H1 (cell line): ENCODE measurements at regions not wholly inside any gene's neighbourhood (a gene's known extent, or its start where the extent isn't known, plus 50 kb on each side); places are given as distances from the start of the nearest gene placed in this dataset.

ENCODE experiments used
- EP300 ChIP-seq, 2 experiments: IDR thresholded peaks; 1 replicate in 1 of 2; 2 replicates in 1 of 2; pipeline ENCODE4 v1.6.1; 2011 to 2012; ENCODE audit warnings: low read depth in 2 of 2, low read length in 2 of 2, mild to moderate bottlenecking in 2 of 2, borderline replicate concordance in 1 of 2, inconsistent platforms in 1 of 2, moderate library complexity in 1 of 2
- FOSL1 ChIP-seq: IDR thresholded peaks from 2 replicates; pipeline ENCODE4 v1.6.1; 2011; ENCODE audit warnings: mild to moderate bottlenecking, low read depth, low read length, moderate library complexity; ENCODE audit not compliant: insufficient read depth
- POLR2A ChIP-seq, 2 experiments: IDR thresholded peaks; 1 replicate in 1 of 2; 2 replicates in 1 of 2; pipeline ENCODE4 v1.6.1; 2011; ENCODE audit warnings: low read depth in 2 of 2, low read length in 2 of 2, mild to moderate bottlenecking in 2 of 2; ENCODE audit errors: control extremely low read depth in 1 of 2
- SUZ12 ChIP-seq: fragments of 200-600 bp; sonication (generic); IDR thresholded peaks from 2 replicates; pipeline ENCODE4 v1.6.1; 2012; ENCODE audit warnings: mild to moderate bottlenecking, inconsistent platforms, low read length, moderate library complexity, mixed read lengths
- TBP ChIP-seq: IDR thresholded peaks from 2 replicates; pipeline ENCODE4 v1.6.1; 2011; ENCODE audit warnings: low read depth, low read length, improper control_type of control experiment
- ZNF274 ChIP-seq: IDR thresholded peaks from 2 replicates; pipeline ENCODE4 v1.7.0; 2012; ENCODE audit warnings: low read length, borderline replicate concordance; ENCODE audit errors: extremely low read depth
- TF ChIP-seq, protein P1 (sequence below), 3 experiments: IDR thresholded peaks; 1 replicate in 2 of 3; 2 replicates in 1 of 3; pipeline versions ENCODE4 v1.5.1 to v1.6.1; 2011; ENCODE audit warnings: low read length in 3 of 3, mild to moderate bottlenecking in 3 of 3, inconsistent platforms in 2 of 3, low read depth in 1 of 3, moderate library complexity in 1 of 3; ENCODE audit not compliant: insufficient read depth in 1 of 3; ENCODE audit errors: control extremely low read depth in 1 of 3

GRCh38 chr11:127490896-127491295 is 490.3 kb upstream of the KIRREL3 start:
- TF ChIP-seq, protein P1, sequence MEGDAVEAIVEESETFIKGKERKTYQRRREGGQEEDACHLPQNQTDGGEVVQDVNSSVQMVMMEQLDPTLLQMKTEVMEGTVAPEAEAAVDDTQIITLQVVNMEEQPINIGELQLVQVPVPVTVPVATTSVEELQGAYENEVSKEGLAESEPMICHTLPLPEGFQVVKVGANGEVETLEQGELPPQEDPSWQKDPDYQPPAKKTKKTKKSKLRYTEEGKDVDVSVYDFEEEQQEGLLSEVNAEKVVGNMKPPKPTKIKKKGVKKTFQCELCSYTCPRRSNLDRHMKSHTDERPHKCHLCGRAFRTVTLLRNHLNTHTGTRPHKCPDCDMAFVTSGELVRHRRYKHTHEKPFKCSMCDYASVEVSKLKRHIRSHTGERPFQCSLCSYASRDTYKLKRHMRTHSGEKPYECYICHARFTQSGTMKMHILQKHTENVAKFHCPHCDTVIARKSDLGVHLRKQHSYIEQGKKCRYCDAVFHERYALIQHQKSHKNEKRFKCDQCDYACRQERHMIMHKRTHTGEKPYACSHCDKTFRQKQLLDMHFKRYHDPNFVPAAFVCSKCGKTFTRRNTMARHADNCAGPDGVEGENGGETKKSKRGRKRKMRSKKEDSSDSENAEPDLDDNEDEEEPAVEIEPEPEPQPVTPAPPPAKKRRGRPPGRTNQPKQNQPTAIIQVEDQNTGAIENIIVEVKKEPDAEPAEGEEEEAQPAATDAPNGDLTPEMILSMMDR (IDR thresholded peaks at IDR 0.05; ENCODE audit: control extremely low read depth in 1 of 3, insufficient read depth in 1 of 3, low read depth in 1 of 3, low read length in 3 of 3), result no peak
- TF ChIP-seq POLR2A (IDR thresholded peaks at IDR 0.05; ENCODE audit: control extremely low read depth in 1 of 2, low read depth in 2 of 2, low read length in 2 of 2), result no peak
- no peak for TF ChIP-seq ZNF274
- TF ChIP-seq FOSL1, result no peak
- TF ChIP-seq SUZ12, result no peak
- TF ChIP-seq EP300 (IDR thresholded peaks at IDR 0.05; ENCODE audit: borderline replicate concordance in 1 of 2, low read depth in 2 of 2, low read length in 2 of 2), result no peak
- no peak for TF ChIP-seq TBP
